ENCODE measurements at regions not wholly inside any gene's neighbourhood (a gene's known extent, or its start where the extent isn't known, plus 50 kb on each side); places are given as distances from the start of the nearest gene placed in this dataset.
"Not testable (repeated sequence)": the region's sequence is repeated elsewhere in the genome, so short reads cannot be mapped to it uniquely, and the experiment has no call there.

DNA sequence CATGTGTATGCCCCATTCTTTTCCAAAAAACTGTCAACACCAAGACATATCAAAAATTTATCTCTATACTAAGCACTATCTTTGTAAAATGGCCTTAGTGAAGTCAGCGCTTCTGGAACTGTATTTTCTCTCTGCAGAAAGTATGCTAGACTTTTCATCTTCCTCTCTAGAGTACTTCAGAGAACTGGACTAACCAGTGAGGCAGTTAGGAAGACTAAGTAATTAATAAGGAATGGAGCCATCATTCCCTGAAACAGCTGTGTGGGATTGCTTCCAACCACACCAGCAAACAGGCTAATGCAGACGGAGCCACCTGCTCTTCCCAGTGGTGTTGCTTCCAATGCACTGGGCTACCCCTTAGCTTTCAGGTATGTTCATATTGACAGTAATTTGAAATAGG lies 169.1 kb upstream of the FUT9 start:
- Mint-ChIP-seq H3K9me3 (peaks cover 0 to 4% of the 10 kb centered on the region in 2 donors), H3K27me3 (no peaks in the 10 kb centered on the region)
- no peak for DNase-seq

DNA sequence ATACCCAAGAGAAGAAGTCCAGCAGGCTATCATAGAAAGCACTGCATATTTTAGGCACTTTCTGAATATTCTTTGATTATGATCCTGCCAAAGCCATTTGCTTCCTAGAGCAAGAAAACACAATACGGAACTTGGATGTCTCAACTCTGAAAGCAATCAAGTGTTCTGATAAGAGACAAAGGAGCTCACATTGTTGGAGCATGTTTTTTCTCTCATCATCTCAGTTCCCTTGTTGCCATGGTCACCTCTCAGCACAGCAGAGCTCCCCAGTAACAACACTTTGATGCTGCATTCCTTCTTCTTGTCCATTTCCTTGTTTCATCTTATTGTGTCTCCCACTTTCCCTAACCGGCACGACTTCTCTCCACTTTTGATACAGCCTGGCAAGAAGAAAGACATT lies 168.7 kb upstream of the FUT9 start:
- Mint-ChIP-seq H3K27me3 (no peaks in the 10 kb centered on the region), H3K9me3 (peaks cover 0 to 4% of the 10 kb centered on the region in 2 donors), H3K27ac (no peak overlapping the region), H3K4me3 (no peak overlapping the region), H3K36me3 (ENCODE audit: insufficient read depth) (no peaks in the 10 kb centered on the region), H3K4me1 (ENCODE audit: low read depth in 2 of 2) (no peaks in the 10 kb centered on the region)
- DNase-seq (no peak), ATAC-seq (replicated peaks) (no peak)

More for the DNA sequence above, 169.1 kb upstream of the FUT9 start:
- ATAC-seq (replicated peaks): no peak
- no peak overlapping the region for H3K27ac Mint-ChIP-seq
- H3K36me3 Mint-ChIP-seq (ENCODE audit: insufficient read depth): no peaks in the 10 kb centered on the region
- no peak overlapping the region for H3K4me3 Mint-ChIP-seq
- no peaks in the 10 kb centered on the region for H3K4me1 Mint-ChIP-seq (ENCODE audit: low read depth in 2 of 2)

DNA sequence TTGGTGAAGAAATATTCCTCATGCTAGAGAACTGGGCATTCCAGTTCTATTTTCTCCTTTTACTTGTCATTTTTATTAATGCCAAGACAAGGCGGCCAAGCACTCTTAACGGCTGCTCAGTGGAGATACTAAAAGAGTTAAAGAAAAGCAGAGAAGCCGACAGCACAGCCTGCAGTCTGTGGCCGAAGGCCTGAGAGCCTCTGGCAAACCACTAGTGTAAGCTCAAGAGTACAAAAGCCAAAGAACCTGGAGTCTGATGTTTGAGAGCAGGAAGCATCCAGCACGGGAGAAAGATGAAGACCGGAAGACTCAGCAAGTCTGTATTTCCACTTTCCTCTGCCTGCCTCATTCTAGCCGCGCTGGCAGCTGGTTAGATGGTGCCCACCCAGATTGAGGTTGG lies 167.1 kb upstream of the FUT9 start:
- no peak overlapping the region for H3K27ac Mint-ChIP-seq
- H3K4me3 Mint-ChIP-seq: no peak overlapping the region
- DNase-seq (no peak), ATAC-seq (replicated peaks) (no peak)
- H3K27me3 Mint-ChIP-seq: no peaks in the 10 kb centered on the region
- H3K4me1 Mint-ChIP-seq (ENCODE audit: low read depth in 2 of 2): no peaks in the 10 kb centered on the region
- H3K9me3 Mint-ChIP-seq: peaks cover 0 to 4% of the 10 kb centered on the region in 2 donors
- no peaks in the 10 kb centered on the region for H3K36me3 Mint-ChIP-seq (ENCODE audit: insufficient read depth)

DNA sequence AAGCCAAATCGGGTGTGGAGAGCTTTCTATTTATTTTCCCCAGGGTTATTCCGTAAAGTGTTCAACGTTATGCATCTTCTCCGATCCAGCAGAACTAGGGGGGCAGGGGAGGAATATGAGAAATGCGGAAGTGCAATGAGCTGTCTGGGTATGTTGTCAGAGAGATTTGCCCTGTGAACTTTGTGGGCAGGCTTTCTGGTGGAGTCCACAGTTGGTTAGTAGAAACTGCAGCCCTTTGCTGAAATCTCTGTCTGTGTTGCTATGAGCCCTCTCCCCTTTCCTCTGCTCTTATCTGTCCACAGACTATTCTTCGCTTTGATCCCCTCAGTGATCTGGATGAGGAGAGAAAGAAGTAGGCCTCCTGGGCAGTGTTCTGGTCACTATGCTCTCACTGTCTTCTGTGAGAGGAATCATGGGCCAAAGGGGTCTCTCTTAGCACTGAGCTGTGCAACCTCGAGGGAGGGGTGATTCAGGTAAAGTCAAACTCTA lies 158.9 kb upstream of the FUT9 start:
- Mint-ChIP-seq H3K9me3 (peaks cover 0 to 6% of the 10 kb centered on the region in 2 donors), H3K36me3 (ENCODE audit: insufficient read depth) (no peaks in the 10 kb centered on the region), H3K4me3 (no peak overlapping the region), H3K27ac (no peak overlapping the region), H3K4me1 (ENCODE audit: low read depth in 2 of 2) (no peaks in the 10 kb centered on the region), H3K27me3 (no peaks in the 10 kb centered on the region)
- ATAC-seq (replicated peaks): no peak
- no peak for DNase-seq

DNA sequence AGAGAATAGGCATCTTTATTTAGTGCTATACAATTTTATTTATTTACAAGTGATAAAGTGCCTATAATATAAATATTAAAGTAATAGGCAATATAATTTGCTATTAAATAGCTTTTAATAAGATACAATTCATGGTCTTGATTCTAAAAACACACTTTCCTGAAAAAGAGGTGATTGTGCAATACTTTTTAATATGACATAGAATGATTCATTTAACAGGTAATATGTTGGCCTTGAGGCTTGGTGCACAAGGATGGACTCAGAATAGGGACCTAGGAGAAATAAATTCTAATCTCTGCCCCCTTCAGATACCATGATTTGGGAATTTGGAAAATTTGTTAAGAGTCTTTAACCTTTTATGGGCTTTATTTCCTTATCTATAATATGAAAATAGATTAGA lies 149.9 kb upstream of the FUT9 start:
- Mint-ChIP-seq H3K4me1 (ENCODE audit: low read depth in 2 of 2) (no peaks in the 10 kb centered on the region), H3K36me3 (ENCODE audit: insufficient read depth) (no peaks in the 10 kb centered on the region), H3K4me3 (no peak overlapping the region), H3K27me3 (no peaks in the 10 kb centered on the region), H3K27ac (no peak overlapping the region), H3K9me3 (no peaks in the 10 kb centered on the region)
- ATAC-seq (replicated peaks) (no peak), DNase-seq (no peak)

DNA sequence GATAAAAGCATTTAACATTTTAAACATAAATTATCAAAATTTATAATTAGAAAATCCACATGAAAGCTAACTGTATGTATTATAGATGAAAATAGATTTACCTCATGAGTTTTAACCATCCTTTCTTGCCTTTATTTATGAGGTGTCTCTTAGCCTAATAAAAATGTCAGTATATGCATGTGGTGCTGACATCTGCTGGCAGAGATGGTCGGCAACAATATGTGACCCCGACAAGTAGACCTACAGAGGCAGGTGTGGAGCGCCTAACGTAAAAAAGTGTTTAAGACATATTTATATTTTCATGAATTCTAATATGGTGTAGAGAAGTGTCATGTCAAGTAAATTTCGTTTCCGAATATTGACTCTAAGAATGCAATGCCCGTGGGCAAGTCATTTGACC lies 149.0 kb upstream of the FUT9 start:
- H3K4me1 Mint-ChIP-seq (ENCODE audit: low read depth in 2 of 2): no peaks in the 10 kb centered on the region
- ATAC-seq (replicated peaks) (no peak), DNase-seq (no peak)
- H3K27me3 Mint-ChIP-seq: no peaks in the 10 kb centered on the region
- H3K9me3 Mint-ChIP-seq: no peaks in the 10 kb centered on the region
- H3K36me3 Mint-ChIP-seq (ENCODE audit: insufficient read depth): no peaks in the 10 kb centered on the region
- no peak overlapping the region for H3K4me3 Mint-ChIP-seq
- H3K27ac Mint-ChIP-seq: no peak overlapping the region

DNA sequence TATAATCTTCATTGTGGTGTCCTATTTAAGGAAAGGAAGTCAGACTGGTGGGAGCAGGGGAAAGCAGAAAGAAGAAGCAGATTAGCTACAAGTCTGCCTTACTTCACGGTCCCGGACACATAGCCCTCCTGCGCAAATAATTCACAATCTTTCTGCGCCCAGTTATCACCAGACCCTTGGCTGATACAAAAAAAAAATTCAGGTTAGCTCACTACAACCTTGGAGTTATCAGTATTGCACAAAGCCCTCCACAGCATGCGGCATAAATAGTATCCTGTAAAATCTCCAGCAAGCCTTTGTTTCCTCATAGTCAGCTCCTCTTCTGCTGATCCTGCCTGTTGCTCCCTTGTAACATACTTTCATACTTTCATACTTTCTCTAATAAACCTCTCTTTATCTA lies 148.6 kb upstream of the FUT9 start:
- H3K4me1 Mint-ChIP-seq (ENCODE audit: low read depth in 2 of 2): no peaks in the 10 kb centered on the region
- no peaks in the 10 kb centered on the region for H3K9me3 Mint-ChIP-seq
- H3K4me3 Mint-ChIP-seq: no peak overlapping the region
- ATAC-seq (replicated peaks) (no peak), DNase-seq (no peak)
- no peaks in the 10 kb centered on the region for H3K27me3 Mint-ChIP-seq
- no peaks in the 10 kb centered on the region for H3K36me3 Mint-ChIP-seq (ENCODE audit: insufficient read depth)
- H3K27ac Mint-ChIP-seq: no peak overlapping the region

DNA sequence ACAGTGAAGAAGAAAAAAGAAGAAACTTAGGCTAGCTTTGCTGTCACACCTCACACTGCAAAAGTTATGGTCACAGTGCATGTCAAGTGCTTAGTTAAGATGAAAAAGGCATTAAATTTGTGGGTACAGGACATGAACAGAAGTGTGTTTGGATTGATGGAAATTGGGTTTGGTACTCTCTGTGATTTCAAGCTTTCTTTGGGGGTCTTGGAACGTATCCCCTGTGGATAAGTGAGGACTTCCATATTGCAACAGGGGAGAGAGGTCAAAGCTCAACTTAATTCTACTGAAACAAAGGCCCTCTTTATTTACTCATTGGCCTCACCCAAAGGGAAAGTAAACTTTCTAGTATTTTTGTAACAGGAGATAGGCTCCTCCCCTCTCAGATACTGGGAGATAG lies 138.3 kb upstream of the FUT9 start:
- Mint-ChIP-seq H3K9me3 (peaks cover 0 to 2% of the 10 kb centered on the region in 2 donors), H3K27me3 (no peaks in the 10 kb centered on the region), H3K4me1 (ENCODE audit: low read depth in 2 of 2) (no peaks in the 10 kb centered on the region), H3K36me3 (ENCODE audit: insufficient read depth) (no peaks in the 10 kb centered on the region), H3K4me3 (no peak overlapping the region), H3K27ac (no peak overlapping the region)
- DNase-seq (no peak), ATAC-seq (replicated peaks) (no peak)

DNA sequence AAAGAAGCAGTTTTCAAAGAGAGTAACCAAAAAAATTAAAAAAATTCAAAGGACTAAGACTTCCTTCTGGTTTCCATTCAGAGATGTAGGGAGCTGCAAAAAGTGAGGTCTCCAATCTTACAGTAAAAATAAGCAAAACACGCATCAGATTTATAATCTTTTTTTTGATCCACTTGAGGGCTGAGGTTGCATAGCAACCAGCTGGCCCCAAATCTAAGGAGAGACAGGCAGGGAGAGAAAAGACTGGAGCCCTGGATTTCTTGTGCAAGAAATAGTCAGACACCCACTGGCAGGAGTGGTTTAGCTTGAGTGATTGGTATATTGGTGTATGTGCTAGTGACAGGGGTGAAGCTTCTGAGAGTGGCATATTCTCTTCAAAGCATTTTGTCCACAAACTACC lies 135.9 kb upstream of the FUT9 start:
- peaks cover 0 to 2% of the 10 kb centered on the region in 2 donors for H3K9me3 Mint-ChIP-seq
- no peaks in the 10 kb centered on the region for H3K27me3 Mint-ChIP-seq
- H3K27ac Mint-ChIP-seq: no peak overlapping the region
- H3K4me3 Mint-ChIP-seq: no peak overlapping the region
- no peaks in the 10 kb centered on the region for H3K4me1 Mint-ChIP-seq (ENCODE audit: low read depth in 2 of 2)
- DNase-seq (no peak), ATAC-seq (replicated peaks) (no peak)
- H3K36me3 Mint-ChIP-seq (ENCODE audit: insufficient read depth): no peaks in the 10 kb centered on the region

DNA sequence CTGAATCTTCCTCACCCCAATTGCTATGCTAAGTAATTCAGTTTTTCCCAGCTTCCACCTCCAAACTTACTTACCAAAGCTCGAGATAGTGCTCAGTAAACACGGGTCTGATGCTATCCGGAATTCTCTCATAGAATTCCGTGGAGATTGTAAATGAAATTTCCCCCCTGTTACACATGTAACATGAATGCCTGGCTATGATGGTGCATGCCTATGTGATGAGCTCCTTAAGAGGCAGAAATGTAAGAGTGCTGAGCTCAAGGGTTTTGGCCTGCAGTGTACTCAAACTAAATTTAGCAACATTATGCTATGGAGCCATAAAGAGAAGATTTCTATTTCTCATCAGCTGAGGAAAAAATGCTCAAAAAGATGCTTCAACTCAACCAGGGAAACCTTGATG lies 133.4 kb upstream of the FUT9 start:
- no peaks in the 10 kb centered on the region for H3K36me3 Mint-ChIP-seq (ENCODE audit: insufficient read depth)
- H3K4me3 Mint-ChIP-seq: no peak overlapping the region
- H3K4me1 Mint-ChIP-seq (ENCODE audit: low read depth in 2 of 2): no peaks in the 10 kb centered on the region
- ATAC-seq (replicated peaks) (no peak), DNase-seq (no peak)
- H3K27me3 Mint-ChIP-seq: no peaks in the 10 kb centered on the region
- peaks cover 0 to 2% of the 10 kb centered on the region in 2 donors for H3K9me3 Mint-ChIP-seq
- no peak overlapping the region for H3K27ac Mint-ChIP-seq

DNA sequence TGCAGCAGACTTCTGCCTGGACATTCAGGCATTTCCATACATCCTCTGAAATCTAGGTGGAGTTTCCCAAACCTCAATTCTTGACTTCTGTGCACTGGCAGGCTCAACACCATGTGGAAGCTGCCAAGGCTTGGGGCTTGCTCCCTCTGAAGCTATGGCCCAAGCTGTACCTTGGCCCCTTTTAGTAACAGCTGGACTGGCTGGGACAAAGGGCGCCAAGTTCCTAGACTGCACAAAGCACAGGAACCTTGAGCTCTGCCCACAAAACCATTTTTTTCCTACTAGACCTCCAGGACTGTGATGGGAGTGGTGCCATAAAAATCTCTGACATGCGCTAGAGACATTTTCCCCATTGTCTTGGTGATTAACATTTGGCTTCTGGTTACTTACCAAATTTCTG lies 127.1 kb upstream of the FUT9 start:
- not testable (repeated sequence) for ATAC-seq (replicated peaks); H3K27ac Mint-ChIP-seq; H3K4me1 Mint-ChIP-seq (ENCODE audit: low read depth in 2 of 2); H3K36me3 Mint-ChIP-seq (ENCODE audit: insufficient read depth); H3K4me3 Mint-ChIP-seq; DNase-seq; H3K27me3 Mint-ChIP-seq; H3K9me3 Mint-ChIP-seq

DNA sequence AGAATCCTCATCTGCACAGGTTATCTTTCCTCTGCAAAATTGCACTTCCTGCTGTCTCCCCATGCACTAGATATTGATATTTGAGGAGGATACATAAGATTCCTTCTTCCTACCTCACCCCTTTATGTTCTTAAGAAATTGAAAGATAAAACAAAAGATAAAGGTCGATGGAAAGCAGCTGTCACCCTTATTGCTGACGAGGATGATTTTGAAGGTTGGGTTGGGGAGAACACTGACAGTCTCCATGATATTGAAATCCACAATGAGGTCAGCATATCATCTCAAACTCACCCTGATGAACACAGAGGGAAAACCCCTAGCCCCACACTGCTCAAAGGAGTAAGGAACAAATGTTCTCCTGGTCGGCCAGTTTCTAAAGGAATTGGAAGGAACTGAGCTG lies 110.6 kb upstream of the FUT9 start:
- DNase-seq (no peak), ATAC-seq (replicated peaks) (no peak)
- Mint-ChIP-seq H3K27me3 (no peaks in the 10 kb centered on the region), H3K4me3 (no peak overlapping the region), H3K36me3 (ENCODE audit: insufficient read depth) (no peaks in the 10 kb centered on the region), H3K4me1 (ENCODE audit: low read depth in 2 of 2) (no peaks in the 10 kb centered on the region), H3K27ac (no peak overlapping the region), H3K9me3 (peaks cover 0 to 2% of the 10 kb centered on the region in 2 donors)

DNA sequence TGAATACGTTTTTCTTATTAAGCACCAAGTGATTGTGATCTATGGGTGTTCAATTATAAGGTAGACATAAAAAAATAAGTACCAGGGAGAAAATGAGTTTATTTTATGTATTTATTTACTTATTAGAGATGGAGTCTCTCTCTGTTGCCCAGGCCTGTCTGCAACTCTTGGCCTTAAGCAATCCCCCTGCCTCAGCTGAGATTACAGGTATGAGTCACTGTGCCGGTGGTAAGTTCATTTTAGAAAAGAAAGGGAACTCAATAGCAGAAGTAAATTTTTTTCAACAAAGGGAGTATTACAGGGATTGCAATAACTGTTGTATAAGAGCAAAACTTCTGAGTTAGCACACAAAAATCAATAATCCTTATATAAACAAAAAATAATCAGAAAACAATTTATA lies 98.7 kb upstream of the FUT9 start:
- no peaks in the 10 kb centered on the region for H3K36me3 Mint-ChIP-seq (ENCODE audit: insufficient read depth)
- no peaks in the 10 kb centered on the region for H3K4me1 Mint-ChIP-seq (ENCODE audit: low read depth in 2 of 2)
- H3K27me3 Mint-ChIP-seq: no peaks in the 10 kb centered on the region
- no peak for DNase-seq
- peaks cover 0 to 2% of the 10 kb centered on the region in 2 donors for H3K9me3 Mint-ChIP-seq
- no peak for ATAC-seq (replicated peaks)
- no peak overlapping the region for H3K4me3 Mint-ChIP-seq
- H3K27ac Mint-ChIP-seq: no peak overlapping the region

DNA sequence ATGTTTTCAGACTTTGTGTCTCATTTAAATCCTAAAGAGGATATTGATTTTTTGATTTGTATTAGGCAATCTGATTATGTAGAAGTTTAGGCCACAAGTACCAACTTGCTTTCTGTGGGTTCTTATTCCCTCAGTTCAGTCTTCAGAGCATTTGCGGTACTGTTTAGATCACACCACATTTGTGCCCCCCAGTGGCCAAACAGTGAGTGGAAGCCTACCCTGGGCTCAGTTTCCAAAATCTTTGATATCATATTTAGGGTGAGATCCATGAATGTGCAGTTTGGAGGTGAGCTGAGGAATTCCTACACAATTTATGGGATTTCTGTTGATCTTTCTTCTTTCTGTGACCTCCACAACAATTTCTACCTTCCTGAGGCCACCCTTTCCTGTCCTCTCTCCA lies 92.3 kb upstream of the FUT9 start:
- H3K36me3 Mint-ChIP-seq (ENCODE audit: insufficient read depth): no peaks in the 10 kb centered on the region
- H3K4me3 Mint-ChIP-seq: no peak overlapping the region
- DNase-seq (no peak), ATAC-seq (replicated peaks) (no peak)
- no peaks in the 10 kb centered on the region for H3K4me1 Mint-ChIP-seq (ENCODE audit: low read depth in 2 of 2)
- no peaks in the 10 kb centered on the region for H3K27me3 Mint-ChIP-seq
- H3K27ac Mint-ChIP-seq: no peak overlapping the region
- no peaks in the 10 kb centered on the region for H3K9me3 Mint-ChIP-seq

DNA sequence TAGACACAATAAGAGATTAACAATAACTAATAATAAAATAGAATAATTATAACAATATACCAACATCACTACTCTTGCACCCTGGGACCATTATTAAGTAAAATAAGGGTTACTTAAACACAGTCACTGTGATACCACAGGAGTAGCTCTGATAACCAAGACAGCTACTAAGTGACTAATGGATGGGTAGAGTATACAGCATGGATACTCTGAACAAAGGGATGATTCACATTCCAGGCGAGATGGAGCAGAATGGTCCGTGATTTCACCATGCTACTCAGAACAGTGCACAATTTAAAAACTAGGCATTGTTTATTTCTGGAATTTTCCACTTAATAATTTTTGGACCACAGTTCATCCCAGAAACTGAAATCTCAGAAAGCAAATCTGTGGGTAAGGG lies 80.0 kb upstream of the FUT9 start:
- DNase-seq (no peak), ATAC-seq (replicated peaks) (no peak)
- H3K36me3 Mint-ChIP-seq (ENCODE audit: insufficient read depth): no peaks in the 10 kb centered on the region
- no peaks in the 10 kb centered on the region for H3K27me3 Mint-ChIP-seq
- H3K27ac Mint-ChIP-seq: no peak overlapping the region
- H3K4me3 Mint-ChIP-seq: no peak overlapping the region
- no peaks in the 10 kb centered on the region for H3K9me3 Mint-ChIP-seq
- H3K4me1 Mint-ChIP-seq (ENCODE audit: low read depth in 2 of 2): no peaks in the 10 kb centered on the region
